HCT116 (cell line): ENCODE measurements at regions not wholly inside any gene's neighbourhood (a gene's known extent, or its start where the extent isn't known, plus 50 kb on each side); places are given as distances from the start of the nearest gene placed in this dataset.

Source experiments
- ATAC-seq: fragments of 200-7000 bp; cut with Tn5 transposase; 2 replicates; pipeline ENCODE4 v1.9.1; 2020; ENCODE audit warnings: mild to moderate bottlenecking, moderate library complexity
- BruUV-seq: library from RNA; stranded (reverse); fragments of 400-500 nt; replicated peaks from 2 replicates; lab custom pipeline; 2021; lab: Mats Ljungman, UMichigan
- CTCF ChIA-PET: fragments of 300-600 bp; sonication (Branson Sonifier 250); formaldehyde crosslinking; loops from one replicate; lab custom pipeline; 2021; ENCODE audit warnings: antibody characterized with exemption; lab: Charles Lee
- POLR2A ChIA-PET: fragments of 300-600, 350-600 bp; sonication (Branson Sonifier 250); formaldehyde crosslinking; loops from one replicate; lab custom pipeline; 2021; ENCODE audit warnings: antibody characterized with exemption; lab: Charles Lee
- RAD21 ChIA-PET, 2 experiments: fragments of 300-600 bp; sonication (Branson Sonifier 250); formaldehyde crosslinking; loops; one replicate each; lab custom pipeline; 2023; ENCODE audit warnings: low total read pairs in 2 of 2; ENCODE audit not compliant: uncharacterized antibody in 2 of 2, unreplicated experiment in 2 of 2, low non-redundant PET in 1 of 2; lab: Charles Lee
- DNase-seq: peaks from one replicate; pipeline ENCODE4 v3.0.0-alpha.2; 2010; ENCODE audit warnings: low read depth, low spot score
- H2AFZ ChIP-seq: fragments of 200-600 bp; shearing (Covaris generic), sonication (generic); 2 replicates; pipeline ENCODE4 v1.6.1; 2017; ENCODE audit warnings: low read depth, mixed run types, mixed read lengths, antibody characterized with exemption, low read length; ENCODE audit not compliant: poor library complexity, severe bottlenecking
- H3K27ac ChIP-seq: 2 replicates; pipeline ENCODE4 v1.5.1; 2012; ENCODE audit warnings: low read depth, low read length
- H3K27me3 ChIP-seq: fragments of 200-600 bp; sonication (generic); 2 replicates; pipeline ENCODE4 v1.6.1; 2016; ENCODE audit warnings: mixed run types, low read length, mixed read lengths; ENCODE audit not compliant: insufficient read depth
- H3K36me3 ChIP-seq, 2 experiments: fragments of 200-500 bp in 1 of 2; fragments of 200-600 bp in 1 of 2; sonication (Bioruptor generic) in 1 of 2; sonication (generic) in 1 of 2; 2 replicates each; pipeline versions ENCODE4 v1.5.1 to v1.6.1; 2014 to 2016; ENCODE audit warnings: low read length in 2 of 2, inconsistent platforms in 1 of 2, mixed read lengths in 1 of 2, mixed run types in 1 of 2; ENCODE audit not compliant: insufficient read depth in 2 of 2, control insufficient read depth in 1 of 2
- H3K4me1 ChIP-seq, 2 experiments: fragments of 200-600 bp in 1 of 2; sonication (generic) in 1 of 2; 2 replicates each; pipeline versions ENCODE4 v1.5.1 to v1.6.1; 2012 to 2017; ENCODE audit warnings: low read length in 2 of 2, inconsistent platforms in 1 of 2, mild to moderate bottlenecking in 1 of 2, mixed read lengths in 1 of 2, mixed run types in 1 of 2, moderate library complexity in 1 of 2; ENCODE audit not compliant: insufficient read depth in 2 of 2, control insufficient read depth in 1 of 2
- H3K4me2 ChIP-seq: fragments of 200-600 bp; sonication (generic); 2 replicates; pipeline ENCODE4 v1.6.1; 2017; ENCODE audit warnings: mixed run types, low read length, mixed read lengths
- H3K4me3 ChIP-seq, 2 experiments: fragments of 200-600 bp in 1 of 2; sonication (generic) in 1 of 2; replicated peaks in 1 of 2; 2 replicates each; pipeline ENCODE4 v1.5.1; 2011 to 2016; ENCODE audit warnings: low read length in 2 of 2, control low read depth in 1 of 2, low read depth in 1 of 2, mild to moderate bottlenecking in 1 of 2, mixed read lengths in 1 of 2, mixed run types in 1 of 2
- H3K79me2 ChIP-seq: fragments of 200-600 bp; sonication (generic); 2 replicates; pipeline ENCODE4 v1.6.1; 2017; ENCODE audit warnings: mild to moderate bottlenecking, mixed run types, low read length, moderate library complexity, mixed read lengths; ENCODE audit not compliant: insufficient read depth
- H3K9ac ChIP-seq: fragments of 200-600 bp; sonication (generic); 2 replicates; pipeline ENCODE4 v1.6.1; 2016; ENCODE audit warnings: low read length, mixed read lengths
- H3K9me2 ChIP-seq: fragments of 200-600 bp; sonication (generic), shearing (Covaris generic); 2 replicates; pipeline ENCODE4 v1.6.1; 2017; ENCODE audit warnings: mixed run types, mild to moderate bottlenecking, moderate library complexity; ENCODE audit not compliant: insufficient read depth
- H3K9me3 ChIP-seq, 2 experiments: fragments of 200-500 bp in 1 of 2; fragments of 200-600 bp in 1 of 2; sonication (Bioruptor generic) in 1 of 2; sonication (generic) in 1 of 2; 2 replicates each; pipeline ENCODE4 v1.6.1; 2014 to 2017; ENCODE audit warnings: low read length in 2 of 2, mixed read lengths in 2 of 2, inconsistent platforms in 1 of 2, low read depth in 1 of 2, mild to moderate bottlenecking in 1 of 2, mixed run types in 1 of 2, moderate library complexity in 1 of 2; ENCODE audit not compliant: control insufficient read depth in 1 of 2, insufficient read depth in 1 of 2
- H4K20me1 ChIP-seq: fragments of 200-600 bp; sonication (generic), shearing (Covaris generic); 2 replicates; pipeline ENCODE4 v1.6.1; 2017; ENCODE audit warnings: mixed run types, mild to moderate bottlenecking, moderate library complexity; ENCODE audit not compliant: insufficient read depth
- CBX3 ChIP-seq: IDR thresholded peaks from 2 replicates; pipeline ENCODE4 v1.6.1; 2012; ENCODE audit warnings: low read depth
- EGR1 ChIP-seq: IDR thresholded peaks from 2 replicates; pipeline ENCODE4 v1.6.1; 2012; ENCODE audit warnings: low read depth
- ELF1 ChIP-seq: IDR thresholded peaks from 2 replicates; pipeline ENCODE4 v1.6.1; 2012; ENCODE audit warnings: low read depth, borderline replicate concordance
- EZH2phosphoT487 ChIP-seq: fragments of 200-600 bp; IDR thresholded peaks from 2 replicates; pipeline ENCODE4 v1.6.1; 2018; ENCODE audit warnings: antibody characterized with exemption, borderline replicate concordance
- FOSL1 ChIP-seq: IDR thresholded peaks from 2 replicates; pipeline ENCODE4 v1.6.1; 2012; ENCODE audit warnings: low read depth
- POLR2A ChIP-seq: IDR thresholded peaks from 2 replicates; pipeline ENCODE4 v1.7.0; 2011; ENCODE audit warnings: borderline replicate concordance; ENCODE audit not compliant: insufficient read depth, insufficient read length; ENCODE audit errors: extremely low read depth
- RAD21 ChIP-seq: IDR thresholded peaks from 2 replicates; pipeline ENCODE4 v1.6.1; 2012; ENCODE audit warnings: low read depth, mild to moderate bottlenecking
- SP1 ChIP-seq: IDR thresholded peaks from 2 replicates; pipeline ENCODE4 v1.6.1; 2012; ENCODE audit warnings: low read depth
- SRF ChIP-seq: IDR thresholded peaks from 2 replicates; pipeline ENCODE4 v1.6.1; 2012; ENCODE audit warnings: low read depth
- TCF7L2 ChIP-seq: IDR thresholded peaks from 2 replicates; pipeline ENCODE4 v1.7.0; 2011; ENCODE audit warnings: borderline replicate concordance, inconsistent platforms; ENCODE audit not compliant: insufficient read depth, insufficient read length; ENCODE audit errors: extremely low read depth
- ZFX ChIP-seq: fragments of 450-650 bp; IDR thresholded peaks from 2 replicates; pipeline ENCODE4 v1.6.1; 2017
- ZNF274 ChIP-seq: fragments of 200-500 bp; sonication (Bioruptor generic); IDR thresholded peaks from 2 replicates; pipeline ENCODE4 v1.6.1; 2014; ENCODE audit warnings: mild to moderate bottlenecking, low read depth, low read length, inconsistent platforms
- intact Hi-C: fragments of 100-400 bp; cut with micrococcal nuclease; formaldehyde crosslinking; loops from 2 replicates; pipeline ENCODE4 v1.10.0; 2022
- TF ChIP-seq, protein P1 (sequence below), 3 experiments: fragments of 200-600 bp in 1 of 3; sonication (generic) in 1 of 3; IDR thresholded peaks in 2 of 3; conservative IDR thresholded peaks in 1 of 3; 2 replicates each; pipeline ENCODE4 v1.5.1; 2012 to 2017; ENCODE audit warnings: low read depth in 2 of 3, low read length in 2 of 3, antibody characterized with exemption in 1 of 3, borderline replicate concordance in 1 of 3, control low read depth in 1 of 3, mild to moderate bottlenecking in 1 of 3, mixed read lengths in 1 of 3, mixed run types in 1 of 3, moderate library complexity in 1 of 3; ENCODE audit not compliant: insufficient read depth in 1 of 3
- TF ChIP-seq, protein P2 (sequence below): IDR thresholded peaks from 2 replicates; pipeline ENCODE4 v1.6.1; 2012; ENCODE audit warnings: low read depth
- TF ChIP-seq, protein P3 (sequence below): IDR thresholded peaks from 2 replicates; pipeline ENCODE4 v1.6.1; 2012
- TF ChIP-seq, protein P4 (sequence below): IDR thresholded peaks from 2 replicates; pipeline ENCODE4 v1.6.1; 2012

DNA sequence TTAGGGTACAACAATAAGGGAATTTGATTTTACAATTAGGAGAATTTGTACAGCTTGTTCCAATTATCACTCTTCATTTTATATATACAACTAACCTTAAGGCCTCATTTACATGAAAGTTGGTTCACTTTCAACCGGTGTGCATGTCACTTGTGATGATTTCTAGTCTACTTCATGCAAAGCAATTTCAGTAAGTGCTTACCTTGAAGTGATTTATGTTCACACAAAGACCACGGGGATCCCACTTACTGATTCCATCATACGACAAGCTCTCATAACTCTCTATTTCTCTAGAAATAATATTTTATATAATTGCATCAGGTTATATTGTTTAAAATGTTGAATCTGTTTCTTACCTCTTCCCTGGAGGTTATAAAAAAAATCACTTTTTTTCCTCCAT, 100.3 kb upstream of the CHODL start (continued):
- TF ChIP-seq, protein P1, sequence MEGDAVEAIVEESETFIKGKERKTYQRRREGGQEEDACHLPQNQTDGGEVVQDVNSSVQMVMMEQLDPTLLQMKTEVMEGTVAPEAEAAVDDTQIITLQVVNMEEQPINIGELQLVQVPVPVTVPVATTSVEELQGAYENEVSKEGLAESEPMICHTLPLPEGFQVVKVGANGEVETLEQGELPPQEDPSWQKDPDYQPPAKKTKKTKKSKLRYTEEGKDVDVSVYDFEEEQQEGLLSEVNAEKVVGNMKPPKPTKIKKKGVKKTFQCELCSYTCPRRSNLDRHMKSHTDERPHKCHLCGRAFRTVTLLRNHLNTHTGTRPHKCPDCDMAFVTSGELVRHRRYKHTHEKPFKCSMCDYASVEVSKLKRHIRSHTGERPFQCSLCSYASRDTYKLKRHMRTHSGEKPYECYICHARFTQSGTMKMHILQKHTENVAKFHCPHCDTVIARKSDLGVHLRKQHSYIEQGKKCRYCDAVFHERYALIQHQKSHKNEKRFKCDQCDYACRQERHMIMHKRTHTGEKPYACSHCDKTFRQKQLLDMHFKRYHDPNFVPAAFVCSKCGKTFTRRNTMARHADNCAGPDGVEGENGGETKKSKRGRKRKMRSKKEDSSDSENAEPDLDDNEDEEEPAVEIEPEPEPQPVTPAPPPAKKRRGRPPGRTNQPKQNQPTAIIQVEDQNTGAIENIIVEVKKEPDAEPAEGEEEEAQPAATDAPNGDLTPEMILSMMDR (IDR thresholded peaks at IDR 0.05 in 2 of 3, conservative IDR thresholded peaks at IDR 0.05 in 1 of 3; ENCODE audit: borderline replicate concordance in 1 of 3, insufficient read depth in 1 of 3, low read depth in 2 of 3, low read length in 2 of 3): no peak
- TF ChIP-seq EGR1: no peak
- TF ChIP-seq, all 23 proteins: peak for 0

DNA sequence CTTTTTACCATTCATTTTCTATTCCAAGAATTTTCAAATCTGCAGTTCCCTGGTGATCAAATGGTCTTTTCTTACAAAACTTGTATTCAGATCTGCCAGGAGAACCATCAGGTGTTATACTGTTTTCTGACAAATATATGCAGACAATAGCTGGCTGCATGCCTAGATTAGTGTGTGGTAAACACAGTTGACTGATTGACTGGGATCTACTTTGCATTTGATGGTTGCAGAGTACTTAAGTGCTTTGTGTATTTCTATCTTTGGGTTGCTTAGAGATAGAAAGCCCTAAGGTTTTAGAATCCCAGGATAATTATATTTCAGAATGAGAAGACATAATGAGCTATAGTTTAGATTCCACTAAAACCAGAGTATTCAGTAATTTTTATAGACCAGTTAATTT, 102.0 kb upstream of the CHODL start:
- DNase-seq (no peak), ATAC-seq (no peak)
- no peak overlapping the region for H3K4me3 ChIP-seq
- no peaks in the 10 kb centered on the region for H3K4me1 ChIP-seq
- H3K9me2 ChIP-seq: no peaks in the 10 kb centered on the region
- no peaks in the 10 kb centered on the region for H4K20me1 ChIP-seq
- BruUV-seq: no TSS peak
- H3K79me2 ChIP-seq: no peaks in the 10 kb centered on the region
- H3K27me3 ChIP-seq: no peaks in the 10 kb centered on the region
- peaks cover 4 to 33% of the 10 kb centered on the region in 2 experiments; a peak in 2 of 4 replicates for H3K9me3 ChIP-seq
- intact Hi-C loops: no loop called here
- ChIA-PET POLR2A (no interaction called here), RAD21 (no interaction called here), CTCF (no interaction called here)
- H3K4me2 ChIP-seq: no peak overlapping the region
- no peak overlapping the region for H2AFZ ChIP-seq
- no peak overlapping the region for H3K27ac ChIP-seq
- no peaks in the 10 kb centered on the region for H3K36me3 ChIP-seq
- H3K9ac ChIP-seq: no peak overlapping the region
- TF ChIP-seq ZFX (no peak), FOSL1 (no peak), EGR1 (no peak), TCF7L2 (no peak), CBX3 (no peak), EZH2phosphoT487 (no peak), RAD21 (no peak), SP1 (no peak), SRF (no peak), ZNF274 (no peak), ELF1 (no peak), POLR2A (no peak)
- TF ChIP-seq, protein P2, sequence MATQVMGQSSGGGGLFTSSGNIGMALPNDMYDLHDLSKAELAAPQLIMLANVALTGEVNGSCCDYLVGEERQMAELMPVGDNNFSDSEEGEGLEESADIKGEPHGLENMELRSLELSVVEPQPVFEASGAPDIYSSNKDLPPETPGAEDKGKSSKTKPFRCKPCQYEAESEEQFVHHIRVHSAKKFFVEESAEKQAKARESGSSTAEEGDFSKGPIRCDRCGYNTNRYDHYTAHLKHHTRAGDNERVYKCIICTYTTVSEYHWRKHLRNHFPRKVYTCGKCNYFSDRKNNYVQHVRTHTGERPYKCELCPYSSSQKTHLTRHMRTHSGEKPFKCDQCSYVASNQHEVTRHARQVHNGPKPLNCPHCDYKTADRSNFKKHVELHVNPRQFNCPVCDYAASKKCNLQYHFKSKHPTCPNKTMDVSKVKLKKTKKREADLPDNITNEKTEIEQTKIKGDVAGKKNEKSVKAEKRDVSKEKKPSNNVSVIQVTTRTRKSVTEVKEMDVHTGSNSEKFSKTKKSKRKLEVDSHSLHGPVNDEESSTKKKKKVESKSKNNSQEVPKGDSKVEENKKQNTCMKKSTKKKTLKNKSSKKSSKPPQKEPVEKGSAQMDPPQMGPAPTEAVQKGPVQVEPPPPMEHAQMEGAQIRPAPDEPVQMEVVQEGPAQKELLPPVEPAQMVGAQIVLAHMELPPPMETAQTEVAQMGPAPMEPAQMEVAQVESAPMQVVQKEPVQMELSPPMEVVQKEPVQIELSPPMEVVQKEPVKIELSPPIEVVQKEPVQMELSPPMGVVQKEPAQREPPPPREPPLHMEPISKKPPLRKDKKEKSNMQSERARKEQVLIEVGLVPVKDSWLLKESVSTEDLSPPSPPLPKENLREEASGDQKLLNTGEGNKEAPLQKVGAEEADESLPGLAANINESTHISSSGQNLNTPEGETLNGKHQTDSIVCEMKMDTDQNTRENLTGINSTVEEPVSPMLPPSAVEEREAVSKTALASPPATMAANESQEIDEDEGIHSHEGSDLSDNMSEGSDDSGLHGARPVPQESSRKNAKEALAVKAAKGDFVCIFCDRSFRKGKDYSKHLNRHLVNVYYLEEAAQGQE: no peak
- TF ChIP-seq, protein P1 (IDR thresholded peaks at IDR 0.05 in 2 of 3, conservative IDR thresholded peaks at IDR 0.05 in 1 of 3; ENCODE audit: borderline replicate concordance in 1 of 3, insufficient read depth in 1 of 3, low read depth in 2 of 3, low read length in 2 of 3): no peak
- TF ChIP-seq, protein P3, sequence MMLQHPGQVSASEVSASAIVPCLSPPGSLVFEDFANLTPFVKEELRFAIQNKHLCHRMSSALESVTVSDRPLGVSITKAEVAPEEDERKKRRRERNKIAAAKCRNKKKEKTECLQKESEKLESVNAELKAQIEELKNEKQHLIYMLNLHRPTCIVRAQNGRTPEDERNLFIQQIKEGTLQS: no peak
- TF ChIP-seq, protein P4, sequence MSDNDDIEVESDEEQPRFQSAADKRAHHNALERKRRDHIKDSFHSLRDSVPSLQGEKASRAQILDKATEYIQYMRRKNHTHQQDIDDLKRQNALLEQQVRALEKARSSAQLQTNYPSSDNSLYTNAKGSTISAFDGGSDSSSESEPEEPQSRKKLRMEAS: no peak
